ENCODE measurements at regions not wholly inside any gene's neighbourhood (a gene's known extent, or its start where the extent isn't known, plus 50 kb on each side); places are given as distances from the start of the nearest gene placed in this dataset.

GRCh38 chr15:94119298-94119811, 112.0 kb upstream of the MCTP2 start:
- DNase-seq (ENCODE audit: extremely low spot score) = no peak
- TF ChIP-seq CTCF (IDR thresholded peaks at IDR 0.05; ENCODE audit: control extremely low read depth, extremely low read depth, low read depth, missing control alignments) = no peak
- ChIA-PET POLR2A (no interaction called here), CTCF (interaction anchor here (0.7 to 1.8 kb wide), 26 partner anchors 8 to 1409 kb away, joined by 3 to 51 read pairs (median 5); partner anchors contain the start of gene RGMA)

- POLR2A ChIA-PET = no interaction called here
- no peak for TF ChIP-seq CTCF (IDR thresholded peaks at IDR 0.05; ENCODE audit: control extremely low read depth, extremely low read depth, low read depth, missing control alignments)
- DNase-seq (ENCODE audit: extremely low spot score) = no peak
- CTCF ChIA-PET = interaction anchor here (0.9 to 1.0 kb wide), 2 partner anchors 9 to 27 kb away, joined by 3 to 4 read pairs; no protein-coding TSS in a partner anchor
Measured at GRCh38 chr15:94110476-94111130, 120.8 kb upstream of the MCTP2 start.

GRCh38 chr15:94107652-94108051, 123.7 kb upstream of the MCTP2 start:
- ChIA-PET CTCF (interaction anchor here (1.3 to 4.2 kb wide), 3 partner anchors 9 to 1020 kb away, joined by 4 to 18 read pairs (median 6); no protein-coding TSS in a partner anchor), POLR2A (no interaction called here)
- TF ChIP-seq CTCF (IDR thresholded peaks at IDR 0.05; ENCODE audit: control extremely low read depth, extremely low read depth, low read depth, missing control alignments) = no peak
- DNase-seq (ENCODE audit: extremely low spot score) = no peak

- no peak for DNase-seq (ENCODE audit: extremely low spot score)
Measured at GRCh38 chr15:94105760-94106159, 125.6 kb upstream of the MCTP2 start.

GRCh38 chr15:94100863-94101262, 130.5 kb upstream of the MCTP2 start:
- POLR2A ChIA-PET = no interaction called here
- TF ChIP-seq CTCF (IDR thresholded peaks at IDR 0.05; ENCODE audit: control extremely low read depth, extremely low read depth, low read depth, missing control alignments) = no peak
- CTCF ChIA-PET = no interaction called here
- DNase-seq (ENCODE audit: extremely low spot score) = no peak

More at GRCh38 chr15:94105760-94106159, 125.6 kb upstream of the MCTP2 start:
- CTCF ChIA-PET = interaction anchor here (4.2 kb wide), 1 partner anchor 14 kb away, joined by 18 read pairs; no protein-coding TSS in a partner anchor
- POLR2A ChIA-PET = no interaction called here
- no peak for TF ChIP-seq CTCF (IDR thresholded peaks at IDR 0.05; ENCODE audit: control extremely low read depth, extremely low read depth, low read depth, missing control alignments)

GRCh38 chr15:94099574-94099960, 131.8 kb upstream of the MCTP2 start:
- ChIA-PET CTCF (interaction anchor here (1.0 to 1.6 kb wide), 3 partner anchors 18 to 20 kb away, joined by 3 to 5 read pairs (median 4); no protein-coding TSS in a partner anchor), POLR2A (no interaction called here)
- no peak for DNase-seq (ENCODE audit: extremely low spot score)
- TF ChIP-seq CTCF (IDR thresholded peaks at IDR 0.05; ENCODE audit: control extremely low read depth, extremely low read depth, low read depth, missing control alignments) = no peak

Measured in GM10248 (cell line).